ENCODE measurements at regions not wholly inside any gene's neighbourhood (a gene's known extent, or its start where the extent isn't known, plus 50 kb on each side); places are given as distances from the start of the nearest gene placed in this dataset.
A peak's percentile ranks its signal among the peaks of the same experiment; 100 is the strongest.

GRCh38 chr6:119974430-119975159 lies 625.0 kb upstream of the MAN1A1 start:
- TF ChIP-seq CTCF (tag by site-specific recombination; IDR thresholded peaks at IDR 0.05) = no peak
- no peak for TF ChIP-seq ZNF121 (tag by site-specific recombination; IDR thresholded peaks at IDR 0.05)
- no peak for TF ChIP-seq ZNF837 (tag by site-specific recombination; IDR thresholded peaks at IDR 0.05)
- TF ChIP-seq SP2 (tag by site-specific recombination; IDR thresholded peaks at IDR 0.05) = no peak
- no peak for TF ChIP-seq ZNF549 (tag by site-specific recombination; IDR thresholded peaks at IDR 0.05)
- no peak for TF ChIP-seq YY2 (tag by site-specific recombination; IDR thresholded peaks at IDR 0.05)
- TF ChIP-seq ZBTB17 (tag by site-specific recombination; IDR thresholded peaks at IDR 0.05) = no peak
- TF ChIP-seq ZIC2 (tag by site-specific recombination; IDR thresholded peaks at IDR 0.05) = no peak
- TF ChIP-seq BCL11A (tag by site-specific recombination; IDR thresholded peaks at IDR 0.05; ENCODE audit: low read depth) = no peak
- no peak for TF ChIP-seq RBAK (tag by site-specific recombination; IDR thresholded peaks at IDR 0.05)
- TF ChIP-seq TCF7L2 (IDR thresholded peaks at IDR 0.05; ENCODE audit: borderline replicate concordance, low read depth, low read length) = no peak
- no peak for TF ChIP-seq ZNF274 (IDR thresholded peaks at IDR 0.05; ENCODE audit: low read length)
- no peak for TF ChIP-seq ZNF274 (tag by site-specific recombination; IDR thresholded peaks at IDR 0.05; ENCODE audit: borderline replicate concordance)
- peak; percentile 81; the same call in 1 of the 2 replicates for TF ChIP-seq ZNF10 (tag by site-specific recombination; IDR thresholded peaks at IDR 0.05)
- TF ChIP-seq PATZ1 (tag by site-specific recombination; IDR thresholded peaks at IDR 0.05) = no peak

Measured in HEK293 (cell line).